ENCODE measurements at regions not wholly inside any gene's neighbourhood (a gene's known extent, or its start where the extent isn't known, plus 50 kb on each side); places are given as distances from the start of the nearest gene placed in this dataset.

DNA sequence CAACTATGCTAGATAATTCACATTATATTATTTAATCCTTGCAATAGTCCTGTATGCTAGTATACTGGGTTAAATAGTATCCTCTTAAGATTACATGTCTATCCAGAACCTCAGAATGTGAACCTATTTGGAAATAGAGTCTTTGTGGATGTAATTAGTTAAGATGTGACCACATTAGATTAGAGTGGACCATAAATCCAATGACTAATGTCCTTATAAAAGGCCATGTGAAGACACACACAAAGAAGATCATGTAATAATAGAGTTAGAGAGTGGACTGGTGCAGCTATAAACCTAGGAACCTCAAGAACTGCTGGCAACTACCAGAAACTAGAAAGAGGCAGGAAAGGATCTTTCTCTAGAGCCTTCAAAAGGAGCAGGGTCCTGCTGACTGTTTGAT lies 263.6 kb upstream of the PTGER4 start:
- TF ChIP-seq CTCF (conservative IDR thresholded peaks at IDR 0.05; ENCODE audit: low read depth, low read length) (no peak), EZH2phosphoT487 (IDR thresholded peaks at IDR 0.05; ENCODE audit: borderline replicate concordance, low read length) (no peak), EZH2 (IDR thresholded peaks at IDR 0.05; ENCODE audit: low read length, unreplicated experiment) (no peak)
